Mucosa of descending colon (tissue), 3 donors: ENCODE measurements at regions not wholly inside any gene's neighbourhood (a gene's known extent, or its start where the extent isn't known, plus 50 kb on each side); places are given as distances from the start of the nearest gene placed in this dataset.

Source experiments
- ATAC-seq: fragments of 200-7000 bp; cut with Tn5 transposase; one replicate; pipeline ENCODE4 v1.9.1; 2020; ENCODE audit warnings: mild to moderate bottlenecking, moderate library complexity
- DNase-seq, 3 donors: peaks; one replicate each; pipeline ENCODE4 v3.0.0-alpha.2; 2020
- H3K36me3 ChIP-seq: fragments of 200-600 bp; one replicate; pipeline ENCODE4 v1.8.0; 2021; ENCODE audit warnings: low read depth, mild to moderate bottlenecking
- H3K4me1 ChIP-seq: fragments of 200-600 bp; one replicate; pipeline ENCODE4 v1.8.0; 2021; ENCODE audit warnings: low read depth, mild to moderate bottlenecking
- H3K4me3 ChIP-seq: fragments of 200-600 bp; one replicate; pipeline ENCODE4 v1.8.0; 2021; ENCODE audit warnings: mild to moderate bottlenecking
- H3K9me3 ChIP-seq: fragments of 200-600 bp; one replicate; pipeline ENCODE4 v1.8.0; 2021; ENCODE audit warnings: mild to moderate bottlenecking
- intact Hi-C, 2 donors: fragments of 100-400 bp; cut with DNase I in 1 of 2; cut with micrococcal nuclease in 1 of 2; formaldehyde crosslinking; loops; one replicate each; pipeline versions ENCODE4 v1.11.0 to v1.11.1; 2022; cut with DNase I, micrococcal nuclease
- TF ChIP-seq, protein P1 (sequence below): fragments of 200-600 bp; IDR thresholded peaks from one replicate; pipeline ENCODE4 v1.8.0; 2022; ENCODE audit warnings: antibody characterized with exemption, mild to moderate bottlenecking
- donor health status: DM: no; HTN: no; CAD: no; lungs with moderate emphysema.
- donor health status: DM: no; HTN: no; CAD: no.
- donor health status: DM: no; HTN: yes; CAD: no.

GRCh38 chr11:80698637-80699036 lies 1257.8 kb upstream of the TENM4 start:
- TF ChIP-seq, protein P1, sequence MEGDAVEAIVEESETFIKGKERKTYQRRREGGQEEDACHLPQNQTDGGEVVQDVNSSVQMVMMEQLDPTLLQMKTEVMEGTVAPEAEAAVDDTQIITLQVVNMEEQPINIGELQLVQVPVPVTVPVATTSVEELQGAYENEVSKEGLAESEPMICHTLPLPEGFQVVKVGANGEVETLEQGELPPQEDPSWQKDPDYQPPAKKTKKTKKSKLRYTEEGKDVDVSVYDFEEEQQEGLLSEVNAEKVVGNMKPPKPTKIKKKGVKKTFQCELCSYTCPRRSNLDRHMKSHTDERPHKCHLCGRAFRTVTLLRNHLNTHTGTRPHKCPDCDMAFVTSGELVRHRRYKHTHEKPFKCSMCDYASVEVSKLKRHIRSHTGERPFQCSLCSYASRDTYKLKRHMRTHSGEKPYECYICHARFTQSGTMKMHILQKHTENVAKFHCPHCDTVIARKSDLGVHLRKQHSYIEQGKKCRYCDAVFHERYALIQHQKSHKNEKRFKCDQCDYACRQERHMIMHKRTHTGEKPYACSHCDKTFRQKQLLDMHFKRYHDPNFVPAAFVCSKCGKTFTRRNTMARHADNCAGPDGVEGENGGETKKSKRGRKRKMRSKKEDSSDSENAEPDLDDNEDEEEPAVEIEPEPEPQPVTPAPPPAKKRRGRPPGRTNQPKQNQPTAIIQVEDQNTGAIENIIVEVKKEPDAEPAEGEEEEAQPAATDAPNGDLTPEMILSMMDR: no peak
- intact Hi-C loops: no loop called here
- Histone ChIP-seq H3K9me3 (no peaks in the 10 kb centered on the region), H3K4me3 (no peak overlapping the region), H3K36me3 (no peaks in the 10 kb centered on the region), H3K4me1 (peaks cover 6% of the 10 kb centered on the region)
- no peak for DNase-seq
- no peak for ATAC-seq

- intact Hi-C loops: no loop called here
- Histone ChIP-seq H3K4me3 (no peak overlapping the region), H3K4me1 (peaks cover under 1% of the 10 kb centered on the region), H3K36me3 (no peaks in the 10 kb centered on the region), H3K9me3 (no peaks in the 10 kb centered on the region)
- no peak for ATAC-seq
- DNase-seq: no peak
- TF ChIP-seq, protein P1: no peak
These were observed 1253.6 kb upstream of the TENM4 start for GRCh38 chr11:80694385-80694784.

DNA sequence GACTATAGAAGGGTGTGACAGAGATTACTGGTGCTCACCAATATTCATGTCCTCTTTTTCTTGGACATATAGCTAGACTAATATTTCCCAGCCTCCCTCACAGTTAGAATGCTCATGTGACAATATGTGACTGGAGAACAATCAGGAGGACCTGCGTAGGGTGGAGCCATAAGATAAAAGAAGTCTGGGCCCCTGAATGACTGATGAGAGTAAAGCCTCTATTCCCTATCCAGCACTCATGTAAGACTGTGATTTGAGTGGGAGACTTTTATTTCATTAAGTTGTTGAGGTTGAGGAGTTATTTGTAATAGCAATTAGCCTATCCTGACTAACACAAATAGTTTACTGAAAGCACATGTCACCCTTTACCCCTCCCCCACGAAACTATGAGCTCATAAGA lies 1247.1 kb upstream of the TENM4 start:
- ATAC-seq (no peak), DNase-seq (no peak)
- TF ChIP-seq, protein P1: no peak
- Histone ChIP-seq H3K9me3 (no peaks in the 10 kb centered on the region), H3K4me1 (no peaks in the 10 kb centered on the region), H3K36me3 (no peaks in the 10 kb centered on the region), H3K4me3 (no peak overlapping the region)
- intact Hi-C loops: no loop called here

DNA sequence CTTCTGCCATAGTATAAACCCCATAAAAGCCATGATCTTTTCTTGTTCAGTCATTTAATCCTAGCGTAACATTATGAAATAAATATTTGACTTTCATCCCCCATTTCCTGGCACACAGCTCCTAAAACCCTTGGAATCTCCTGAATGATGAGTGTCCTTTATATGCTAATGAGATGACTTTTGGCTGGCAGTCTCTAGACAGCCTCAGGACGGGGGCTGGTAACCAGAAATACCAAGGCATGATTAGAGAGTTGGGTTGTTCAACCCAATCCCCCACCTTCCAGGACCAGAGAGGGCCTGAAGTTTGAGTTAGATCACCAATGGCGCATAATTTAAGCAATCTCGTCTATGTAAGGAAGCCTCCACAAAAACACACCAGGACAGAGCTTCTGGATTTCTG lies 1246.1 kb upstream of the TENM4 start:
- no peaks in the 10 kb centered on the region for H3K36me3 ChIP-seq
- intact Hi-C loops: no loop called here
- ATAC-seq: no peak
- no peak overlapping the region for H3K4me3 ChIP-seq
- no peaks in the 10 kb centered on the region for H3K9me3 ChIP-seq
- no peak for DNase-seq
- TF ChIP-seq, protein P1: no peak
- H3K4me1 ChIP-seq: no peaks in the 10 kb centered on the region

DNA sequence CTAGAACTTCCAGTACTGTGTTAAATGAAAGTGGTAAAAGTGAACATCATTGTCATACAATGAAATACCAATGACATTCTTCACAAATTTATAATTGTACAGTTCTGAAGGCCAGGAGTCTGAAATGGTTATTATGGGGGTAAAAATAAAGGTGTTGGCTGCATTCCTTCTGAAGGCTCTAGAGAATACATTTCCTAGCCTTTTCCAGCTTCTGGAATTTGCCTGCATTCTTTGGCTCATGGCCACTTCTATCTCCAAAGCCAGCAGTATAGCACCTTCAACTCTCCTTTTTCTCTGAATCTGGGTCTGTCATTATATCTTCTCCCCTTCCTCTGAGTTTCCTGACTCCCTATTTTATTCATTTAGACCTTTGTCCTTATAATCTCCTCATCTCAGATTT lies 1232.7 kb upstream of the TENM4 start:
- Histone ChIP-seq H3K4me1 (no peaks in the 10 kb centered on the region), H3K36me3 (no peaks in the 10 kb centered on the region), H3K4me3 (no peak overlapping the region), H3K9me3 (no peaks in the 10 kb centered on the region)
- TF ChIP-seq, protein P1: no peak
- intact Hi-C loops: no loop called here
- DNase-seq (no peak), ATAC-seq (no peak)

DNA sequence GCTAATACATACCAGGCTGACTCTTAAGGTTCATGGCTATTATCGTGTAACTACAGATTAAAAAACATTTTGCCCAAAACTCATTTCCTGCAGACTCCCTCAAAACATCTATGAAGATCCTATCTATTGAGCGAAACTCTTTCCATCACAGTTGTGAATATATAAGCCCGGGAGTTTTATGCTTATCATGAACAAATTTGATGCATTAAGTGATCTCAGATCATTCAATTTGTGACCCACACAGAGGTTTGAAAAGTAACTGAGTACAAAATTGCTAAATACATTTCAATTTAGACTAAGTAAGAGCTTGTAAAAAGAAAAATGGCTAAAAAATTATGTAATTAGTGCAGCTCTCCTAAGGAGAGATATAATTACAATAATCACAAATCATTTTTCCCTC lies 1228.8 kb upstream of the TENM4 start:
- Histone ChIP-seq H3K9me3 (no peaks in the 10 kb centered on the region), H3K4me3 (no peak overlapping the region), H3K4me1 (no peaks in the 10 kb centered on the region), H3K36me3 (no peaks in the 10 kb centered on the region)
- TF ChIP-seq, protein P1: no peak
- DNase-seq (no peak), ATAC-seq (no peak)
- intact Hi-C loops: no loop called here
